ENCODE measurements at regions not wholly inside any gene's neighbourhood (a gene's known extent, or its start where the extent isn't known, plus 50 kb on each side); places are given as distances from the start of the nearest gene placed in this dataset.

- TF ChIP-seq CTCF (IDR thresholded peaks at IDR 0.05) (no peak), POLR2AphosphoS5 (IDR thresholded peaks at IDR 0.05) (no peak)
Observed at GRCh38 chr4:133314991-133315390, 165.9 kb downstream of the PCDH10 start.
